NT2/D1 (cell line): ENCODE measurements at regions not wholly inside any gene's neighbourhood (a gene's known extent, or its start where the extent isn't known, plus 50 kb on each side); places are given as distances from the start of the nearest gene placed in this dataset.

Source experiments
- YY1 ChIP-seq: IDR thresholded peaks from 2 replicates; pipeline ENCODE4 v1.6.1; 2011; ENCODE audit not compliant: insufficient read length, insufficient read depth
- ZNF274 ChIP-seq: IDR thresholded peaks from 2 replicates; pipeline ENCODE4 v1.6.1; 2011; ENCODE audit warnings: mild to moderate bottlenecking, low read depth, low read length

DNA sequence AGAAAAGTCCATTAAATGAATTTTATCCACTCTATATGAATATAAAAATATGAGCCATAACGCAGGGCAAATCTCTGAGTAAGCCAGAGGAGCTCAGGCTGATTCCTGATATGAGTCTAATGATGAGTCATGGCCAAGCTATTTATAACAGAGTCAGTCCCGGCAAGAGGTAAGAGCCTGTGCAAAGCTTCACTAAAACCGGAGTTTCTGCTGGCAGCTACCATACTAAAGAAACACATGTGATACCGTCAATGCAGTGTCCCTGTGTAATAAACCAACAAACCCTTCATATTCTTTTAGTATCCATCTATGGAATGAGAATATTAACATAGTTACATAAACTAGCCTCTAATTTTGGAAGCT, 319.4 kb downstream of the KCNC2 start:
- TF ChIP-seq ZNF274 (no peak), YY1 (no peak)
